HepG2 (cell line): ENCODE measurements at regions not wholly inside any gene's neighbourhood (a gene's known extent, or its start where the extent isn't known, plus 50 kb on each side); places are given as distances from the start of the nearest gene placed in this dataset.

ENCODE experiments used
- FOXC1 ChIP-seq: sonication (generic); formaldehyde crosslinking; IDR thresholded peaks from 2 replicates; pipeline ENCODE4 v1.8.0; 2022; ENCODE audit warnings: mild to moderate bottlenecking, missing genetic modification reagents, borderline replicate concordance
- GTF2F1 ChIP-seq: fragments of 150-350 bp; IDR thresholded peaks from 2 replicates; pipeline ENCODE4 v1.6.1; 2014; ENCODE audit warnings: low read length
- HDAC6 ChIP-seq: fragments of 200-600 bp; sonication (generic); IDR thresholded peaks from 2 replicates; pipeline ENCODE4 v1.7.0; 2017; ENCODE audit warnings: mild to moderate bottlenecking, antibody characterized with exemption, low read length, low read depth
- NCOA1 ChIP-seq: sonication (generic); formaldehyde crosslinking; IDR thresholded peaks from 2 replicates; pipeline ENCODE4 v1.9.0; 2021; ENCODE audit warnings: missing genetic modification reagents
- POLR2AphosphoS2 ChIP-seq: IDR thresholded peaks from 2 replicates; pipeline ENCODE4 v1.6.1; 2011; ENCODE audit warnings: low read depth, low read length, improper control_type of control experiment
- RNF2 ChIP-seq: fragments of 450-650 bp; conservative IDR thresholded peaks from 2 replicates; pipeline ENCODE4 v1.6.1; 2016; ENCODE audit warnings: low read depth
- SATB2 ChIP-seq: sonication (generic); formaldehyde crosslinking; IDR thresholded peaks from 2 replicates; pipeline ENCODE4 v1.5.0; 2020; ENCODE audit warnings: missing genetic modification reagents
- SNAI1 ChIP-seq: sonication (generic); formaldehyde crosslinking; IDR thresholded peaks from 2 replicates; pipeline ENCODE4 v1.5.0; 2020; ENCODE audit warnings: mild to moderate bottlenecking, missing genetic modification reagents, borderline replicate concordance
- SOX6 ChIP-seq, 2 experiments: fragments of 450-650 bp in 1 of 2; sonication (generic) in 1 of 2; formaldehyde crosslinking in 1 of 2; IDR thresholded peaks; 2 replicates each; pipeline versions ENCODE4 v1.4.0 to v1.6.1; 2017 to 2020; ENCODE audit warnings: antibody characterized with exemption in 1 of 2, mild to moderate bottlenecking in 1 of 2, missing genetic modification reagents in 1 of 2
- SP4 ChIP-seq: sonication (generic); formaldehyde crosslinking; IDR thresholded peaks from 2 replicates; pipeline ENCODE4 v1.8.1; 2023; ENCODE audit warnings: mild to moderate bottlenecking, missing genetic modification reagents
- SRSF4 ChIP-seq: fragments of 200-400 bp; formaldehyde crosslinking; IDR thresholded peaks from one replicate; pipeline ENCODE4 v1.6.1; 2018; ENCODE audit warnings: mild to moderate bottlenecking, low read depth, low read length, moderate library complexity; ENCODE audit not compliant: poor library complexity, severe bottlenecking
- STAT5B ChIP-seq: sonication (generic); formaldehyde crosslinking; IDR thresholded peaks from 2 replicates; pipeline ENCODE4 v1.4.0; 2020; ENCODE audit warnings: missing genetic modification reagents
- ZNF17 ChIP-seq: sonication (generic); formaldehyde crosslinking; IDR thresholded peaks from 2 replicates; pipeline ENCODE4 v1.5.0; 2020; ENCODE audit warnings: mild to moderate bottlenecking, missing genetic modification reagents
- ZNF180 ChIP-seq: sonication (generic); formaldehyde crosslinking; IDR thresholded peaks from 2 replicates; pipeline ENCODE4 v1.4.0; 2020; ENCODE audit warnings: low read depth, missing genetic modification reagents, borderline replicate concordance
- ZNF20 ChIP-seq: sonication (generic); formaldehyde crosslinking; IDR thresholded peaks from 2 replicates; pipeline ENCODE4 v1.4.0; 2020; ENCODE audit warnings: mild to moderate bottlenecking, moderate library complexity, missing genetic modification reagents
- ZNF296 ChIP-seq: sonication (generic); formaldehyde crosslinking; conservative IDR thresholded peaks from 2 replicates; pipeline ENCODE4 v1.5.0; 2020; ENCODE audit warnings: mild to moderate bottlenecking, missing genetic modification reagents
- ZNF34 ChIP-seq: sonication (generic); formaldehyde crosslinking; IDR thresholded peaks from 2 replicates; pipeline ENCODE4 v1.4.0; 2020; ENCODE audit warnings: mild to moderate bottlenecking, missing genetic modification reagents, borderline replicate concordance
- ZNF597 ChIP-seq: sonication (generic); formaldehyde crosslinking; IDR thresholded peaks from 2 replicates; pipeline ENCODE4 v1.5.0; 2020; ENCODE audit warnings: missing genetic modification reagents
- ZNF746 ChIP-seq: sonication (generic); formaldehyde crosslinking; IDR thresholded peaks from 2 replicates; pipeline ENCODE4 v1.8.0; 2022; ENCODE audit warnings: mild to moderate bottlenecking, missing genetic modification reagents
- ZNF761 ChIP-seq: sonication (generic); formaldehyde crosslinking; conservative IDR thresholded peaks from 2 replicates; pipeline ENCODE4 v1.4.0; 2020; ENCODE audit warnings: mild to moderate bottlenecking, missing genetic modification reagents
- ZNF776 ChIP-seq: sonication (generic); formaldehyde crosslinking; IDR thresholded peaks from 2 replicates; pipeline ENCODE4 v1.4.0; 2020; ENCODE audit warnings: mild to moderate bottlenecking, missing genetic modification reagents
- TF ChIP-seq, protein P1 (sequence below): sonication (generic); formaldehyde crosslinking; IDR thresholded peaks from 2 replicates; pipeline ENCODE4 v1.4.0; 2020; ENCODE audit warnings: mild to moderate bottlenecking, missing genetic modification reagents
- TF ChIP-seq, protein P2 (sequence below): sonication (generic); formaldehyde crosslinking; IDR thresholded peaks from 2 replicates; pipeline ENCODE4 v1.5.0; 2020; ENCODE audit warnings: missing genetic modification reagents
- TF ChIP-seq, protein P3 (sequence below): sonication (generic); formaldehyde crosslinking; IDR thresholded peaks from 2 replicates; pipeline ENCODE4 v1.4.0; 2020; ENCODE audit warnings: missing genetic modification reagents

GRCh38 chr14:36070031-36070719 lies 106.3 kb downstream of the PTCSC3 start (continued):
- TF ChIP-seq, protein P1, sequence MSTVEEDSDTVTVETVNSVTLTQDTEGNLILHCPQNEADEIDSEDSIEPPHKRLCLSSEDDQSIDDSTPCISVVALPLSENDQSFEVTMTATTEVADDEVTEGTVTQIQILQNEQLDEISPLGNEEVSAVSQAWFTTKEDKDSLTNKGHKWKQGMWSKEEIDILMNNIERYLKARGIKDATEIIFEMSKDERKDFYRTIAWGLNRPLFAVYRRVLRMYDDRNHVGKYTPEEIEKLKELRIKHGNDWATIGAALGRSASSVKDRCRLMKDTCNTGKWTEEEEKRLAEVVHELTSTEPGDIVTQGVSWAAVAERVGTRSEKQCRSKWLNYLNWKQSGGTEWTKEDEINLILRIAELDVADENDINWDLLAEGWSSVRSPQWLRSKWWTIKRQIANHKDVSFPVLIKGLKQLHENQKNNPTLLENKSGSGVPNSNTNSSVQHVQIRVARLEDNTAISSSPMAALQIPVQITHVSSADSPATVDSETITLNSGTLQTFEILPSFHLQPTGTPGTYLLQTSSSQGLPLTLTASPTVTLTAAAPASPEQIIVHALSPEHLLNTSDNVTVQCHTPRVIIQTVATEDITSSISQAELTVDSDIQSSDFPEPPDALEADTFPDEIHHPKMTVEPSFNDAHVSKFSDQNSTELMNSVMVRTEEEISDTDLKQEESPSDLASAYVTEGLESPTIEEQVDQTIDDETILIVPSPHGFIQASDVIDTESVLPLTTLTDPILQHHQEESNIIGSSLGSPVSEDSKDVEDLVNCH (CRISPR knock-in tag) = no peak
- TF ChIP-seq RNF2 (peak; percentile 58; the same call in 1 of the 2 replicates), ZNF180 (CRISPR knock-in tag) (no peak), SNAI1 (CRISPR knock-in tag) (no peak), ZNF20 (CRISPR knock-in tag) (no peak), GTF2F1 (no peak), SP4 (CRISPR knock-in tag) (no peak), ZNF746 (no peak), ZNF17 (CRISPR knock-in tag) (no peak), ZNF296 (no peak), ZNF34 (CRISPR knock-in tag) (no peak), FOXC1 (CRISPR knock-in tag) (no peak), SATB2 (CRISPR knock-in tag) (no peak), STAT5B (CRISPR knock-in tag) (no peak), ZNF761 (CRISPR knock-in tag) (no peak), ZNF776 (no peak), HDAC6 (no peak), SRSF4 (no peak), SOX6 (IDR thresholded peaks at IDR 0.05) (no peak), SOX6 (CRISPR knock-in tag; IDR thresholded peaks at IDR 0.05) (peak; percentile 40; the same call in 1 of the 2 replicates), NCOA1 (CRISPR knock-in tag) (no peak), POLR2AphosphoS2 (no peak), ZNF597 (CRISPR knock-in tag) (no peak)
- TF ChIP-seq, protein P2, sequence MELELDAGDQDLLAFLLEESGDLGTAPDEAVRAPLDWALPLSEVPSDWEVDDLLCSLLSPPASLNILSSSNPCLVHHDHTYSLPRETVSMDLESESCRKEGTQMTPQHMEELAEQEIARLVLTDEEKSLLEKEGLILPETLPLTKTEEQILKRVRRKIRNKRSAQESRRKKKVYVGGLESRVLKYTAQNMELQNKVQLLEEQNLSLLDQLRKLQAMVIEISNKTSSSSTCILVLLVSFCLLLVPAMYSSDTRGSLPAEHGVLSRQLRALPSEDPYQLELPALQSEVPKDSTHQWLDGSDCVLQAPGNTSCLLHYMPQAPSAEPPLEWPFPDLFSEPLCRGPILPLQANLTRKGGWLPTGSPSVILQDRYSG (CRISPR knock-in tag) = no peak
- TF ChIP-seq, protein P3, sequence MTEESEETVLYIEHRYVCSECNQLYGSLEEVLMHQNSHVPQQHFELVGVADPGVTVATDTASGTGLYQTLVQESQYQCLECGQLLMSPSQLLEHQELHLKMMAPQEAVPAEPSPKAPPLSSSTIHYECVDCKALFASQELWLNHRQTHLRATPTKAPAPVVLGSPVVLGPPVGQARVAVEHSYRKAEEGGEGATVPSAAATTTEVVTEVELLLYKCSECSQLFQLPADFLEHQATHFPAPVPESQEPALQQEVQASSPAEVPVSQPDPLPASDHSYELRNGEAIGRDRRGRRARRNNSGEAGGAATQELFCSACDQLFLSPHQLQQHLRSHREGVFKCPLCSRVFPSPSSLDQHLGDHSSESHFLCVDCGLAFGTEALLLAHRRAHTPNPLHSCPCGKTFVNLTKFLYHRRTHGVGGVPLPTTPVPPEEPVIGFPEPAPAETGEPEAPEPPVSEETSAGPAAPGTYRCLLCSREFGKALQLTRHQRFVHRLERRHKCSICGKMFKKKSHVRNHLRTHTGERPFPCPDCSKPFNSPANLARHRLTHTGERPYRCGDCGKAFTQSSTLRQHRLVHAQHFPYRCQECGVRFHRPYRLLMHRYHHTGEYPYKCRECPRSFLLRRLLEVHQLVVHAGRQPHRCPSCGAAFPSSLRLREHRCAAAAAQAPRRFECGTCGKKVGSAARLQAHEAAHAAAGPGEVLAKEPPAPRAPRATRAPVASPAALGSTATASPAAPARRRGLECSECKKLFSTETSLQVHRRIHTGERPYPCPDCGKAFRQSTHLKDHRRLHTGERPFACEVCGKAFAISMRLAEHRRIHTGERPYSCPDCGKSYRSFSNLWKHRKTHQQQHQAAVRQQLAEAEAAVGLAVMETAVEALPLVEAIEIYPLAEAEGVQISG (CRISPR knock-in tag) = no peak
